Thymus (tissue), 11 donors: ENCODE measurements at regions not wholly inside any gene's neighbourhood (a gene's known extent, or its start where the extent isn't known, plus 50 kb on each side); places are given as distances from the start of the nearest gene placed in this dataset.

Experiments
- DNase-seq, 9 donors: peaks; one replicate each; pipeline ENCODE4 v3.0.0-alpha.2; 2013; ENCODE audit warnings: low spot score in 9 of 9, low read depth in 6 of 9, missing footprints in 1 of 9
- H3K27ac ChIP-seq, 2 donors: one replicate each; pipeline ENCODE4 v1.5.1; 2013; ENCODE audit warnings: control low read depth in 1 of 2, low read depth in 1 of 2, low read length in 1 of 2, mild to moderate bottlenecking in 1 of 2, moderate library complexity in 1 of 2
- H3K27me3 ChIP-seq, 2 donors: one replicate each; pipeline ENCODE4 v1.5.1; 2013; ENCODE audit warnings: low read length in 1 of 2; ENCODE audit not compliant: control insufficient read depth in 2 of 2, insufficient read depth in 1 of 2
- H3K36me3 ChIP-seq, 2 donors: one replicate each; pipeline ENCODE4 v1.5.1; 2013; ENCODE audit warnings: low read length in 1 of 2, mild to moderate bottlenecking in 1 of 2, moderate library complexity in 1 of 2; ENCODE audit not compliant: control insufficient read depth in 2 of 2, insufficient read depth in 2 of 2
- H3K4me1 ChIP-seq, 2 donors: one replicate each; pipeline ENCODE4 v1.5.1; 2013; ENCODE audit warnings: low read length in 2 of 2; ENCODE audit not compliant: control insufficient read depth in 2 of 2, insufficient read depth in 2 of 2
- H3K4me3 ChIP-seq, 2 donors: one replicate each; pipeline ENCODE4 v1.5.1; 2013; ENCODE audit warnings: low read length in 2 of 2, control low read depth in 1 of 2, mild to moderate bottlenecking in 1 of 2
- H3K9me3 ChIP-seq, 2 donors: one replicate each; pipeline ENCODE4 v1.5.1; 2013; ENCODE audit warnings: low read length in 1 of 2, mild to moderate bottlenecking in 1 of 2; ENCODE audit not compliant: control insufficient read depth in 2 of 2, insufficient read depth in 1 of 2
- WGBS: extraction: QIAGEN DNeasy Blood & Tissue Kit; methylation state at CpG from one replicate; pipeline ENCODE4 v1.1.7; 2013; 5-methylcytosine and 5-hydroxymethylcytosine counted together
- donor health status: healthy.

DNA sequence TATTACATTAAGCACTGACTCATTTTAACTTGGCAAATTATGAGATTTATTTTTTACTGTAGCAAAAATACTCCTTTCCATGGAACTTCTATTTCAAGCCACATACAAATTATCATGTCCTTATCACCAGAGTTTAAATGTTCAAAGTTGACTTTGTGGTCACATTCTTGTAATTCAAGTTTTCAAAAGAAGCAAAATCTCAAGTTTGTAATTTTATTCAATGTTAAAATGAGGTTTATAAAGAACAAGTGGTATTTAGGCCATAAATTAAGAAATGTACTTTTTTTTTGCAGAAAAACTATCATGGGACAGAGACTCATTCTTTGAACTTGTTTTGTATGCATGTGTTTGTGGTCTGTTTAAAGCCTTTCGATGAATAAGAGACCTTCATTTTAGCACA is 811.5 kb downstream of the TENT5A start:
- H3K4me1 ChIP-seq, result no peaks in the 10 kb centered on the region
- no peak overlapping the region for H3K27ac ChIP-seq
- WGBS, result 93% methylated on average over 1 of the region's 1 CpG
- peaks cover 0 to 8% of the 10 kb centered on the region in 2 donors for H3K9me3 ChIP-seq
- H3K4me3 ChIP-seq, result no peak overlapping the region
- no peak for DNase-seq
- no peaks in the 10 kb centered on the region for H3K36me3 ChIP-seq
- H3K27me3 ChIP-seq, result no peaks in the 10 kb centered on the region

DNA sequence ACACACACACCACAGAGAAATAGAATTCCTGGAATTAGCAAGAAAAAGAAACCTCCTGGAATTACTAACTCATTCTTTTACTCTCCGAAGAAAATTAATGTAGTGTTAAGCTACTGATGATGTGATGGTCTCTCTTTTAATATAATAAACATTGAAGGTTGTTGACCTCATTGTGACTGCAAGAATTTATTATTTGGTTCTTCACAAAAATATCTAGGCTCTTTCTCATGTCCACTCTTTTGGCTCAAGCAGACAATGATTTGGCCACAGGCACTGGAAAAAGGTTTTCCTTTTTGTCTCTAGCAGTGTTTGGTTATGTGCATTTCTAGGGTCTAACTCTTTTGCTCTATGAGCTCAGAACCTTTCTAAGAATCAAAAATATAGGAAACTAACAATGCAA is 811.9 kb downstream of the TENT5A start:
- 95% methylated on average over 1 of the region's 1 CpG for WGBS
- Histone ChIP-seq H3K27ac (no peak overlapping the region), H3K4me3 (no peak overlapping the region), H3K9me3 (peaks cover 0 to 8% of the 10 kb centered on the region in 2 donors), H3K27me3 (no peaks in the 10 kb centered on the region), H3K4me1 (no peaks in the 10 kb centered on the region), H3K36me3 (no peaks in the 10 kb centered on the region)
- no peak for DNase-seq

DNA sequence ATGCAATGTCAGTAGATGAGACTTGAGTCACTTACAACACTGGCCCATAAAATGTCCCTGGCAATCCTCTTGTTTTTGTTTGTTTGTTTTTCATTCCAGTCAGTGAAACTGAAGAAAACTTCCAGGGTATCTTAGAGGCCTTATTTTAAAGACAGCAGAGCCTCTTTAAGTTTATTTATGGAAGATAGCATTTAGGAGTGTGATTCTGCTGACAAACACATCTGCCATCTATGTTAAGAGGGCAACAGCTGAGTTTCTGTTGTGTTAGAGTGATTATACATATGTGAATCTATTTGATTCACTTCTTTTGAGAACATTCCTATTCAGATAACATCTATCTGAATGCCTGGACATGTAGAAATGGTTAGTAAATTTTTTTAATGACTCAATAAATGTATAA is 812.6 kb downstream of the TENT5A start:
- Histone ChIP-seq H3K4me3 (no peak overlapping the region), H3K27me3 (no peaks in the 10 kb centered on the region), H3K9me3 (peaks cover 0 to 8% of the 10 kb centered on the region in 2 donors), H3K27ac (no peak overlapping the region), H3K4me1 (no peaks in the 10 kb centered on the region), H3K36me3 (no peaks in the 10 kb centered on the region)
- DNase-seq, result no peak

DNA sequence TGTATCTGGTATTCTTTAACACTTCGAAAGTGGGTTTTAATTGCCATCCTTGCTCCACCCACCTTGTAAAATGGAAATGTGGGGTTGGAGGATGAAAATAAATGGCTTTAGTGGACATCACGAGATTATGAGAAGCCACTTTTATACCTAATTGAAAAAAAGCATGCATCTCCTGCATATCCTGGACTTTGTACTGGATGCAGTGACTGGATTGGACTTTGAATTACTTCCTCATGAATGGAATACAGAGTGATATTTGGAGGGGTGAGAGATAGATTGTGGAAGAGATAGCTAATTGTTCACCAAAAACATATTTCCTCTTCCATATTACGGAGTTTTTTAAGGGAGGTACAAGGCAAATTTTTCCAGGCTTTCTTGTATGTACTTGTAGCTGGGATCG is 813.0 kb downstream of the TENT5A start:
- no peak overlapping the region for H3K4me3 ChIP-seq
- no peak overlapping the region for H3K27ac ChIP-seq
- H3K36me3 ChIP-seq, result no peaks in the 10 kb centered on the region
- WGBS, result 71% methylated on average over 4 of the region's 4 CpGs
- no peaks in the 10 kb centered on the region for H3K4me1 ChIP-seq
- H3K27me3 ChIP-seq, result no peaks in the 10 kb centered on the region
- DNase-seq, result no peak
- peaks cover 0 to 8% of the 10 kb centered on the region in 2 donors for H3K9me3 ChIP-seq

- Histone ChIP-seq H3K27me3 (no peaks in the 10 kb centered on the region), H3K27ac (no peak overlapping the region), H3K9me3 (peaks cover 0 to 8% of the 10 kb centered on the region in 2 donors), H3K4me3 (no peak overlapping the region), H3K4me1 (no peaks in the 10 kb centered on the region), H3K36me3 (no peaks in the 10 kb centered on the region)
- no peak for DNase-seq
- 70% methylated on average over 1 of the region's 1 CpG for WGBS
Observed at GRCh38 chr6:80938131-80938530, 814.4 kb downstream of the TENT5A start.

DNA sequence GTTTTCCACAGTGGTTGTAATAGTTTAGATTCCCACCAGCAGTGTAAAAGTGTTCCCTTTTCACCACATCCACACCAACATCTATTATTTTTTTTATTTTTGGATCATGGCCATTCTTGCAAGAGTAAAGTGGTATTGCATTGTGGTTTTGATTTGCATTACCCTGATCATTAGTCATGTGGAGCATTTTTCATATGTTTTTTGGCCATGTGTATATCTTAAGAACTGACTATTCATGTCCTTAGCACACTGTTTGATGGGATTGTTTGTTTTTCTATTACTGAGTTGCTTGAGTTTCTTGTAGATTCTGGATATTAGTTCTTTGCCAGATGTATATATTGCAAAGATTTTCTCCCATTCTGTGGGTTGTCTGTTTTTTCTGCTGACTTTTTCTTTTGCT is 820.1 kb downstream of the TENT5A start:
- Histone ChIP-seq H3K9me3 (peaks cover 0 to 6% of the 10 kb centered on the region in 2 donors), H3K27ac (no peak overlapping the region), H3K36me3 (no peaks in the 10 kb centered on the region), H3K27me3 (no peaks in the 10 kb centered on the region), H3K4me1 (no peaks in the 10 kb centered on the region), H3K4me3 (no peak overlapping the region)
- no peak for DNase-seq

- Histone ChIP-seq H3K4me1 (no peaks in the 10 kb centered on the region), H3K27me3 (no peaks in the 10 kb centered on the region), H3K27ac (no peak overlapping the region), H3K4me3 (no peak overlapping the region), H3K9me3 (no peaks in the 10 kb centered on the region), H3K36me3 (no peaks in the 10 kb centered on the region)
- no peak for DNase-seq
Observed at GRCh38 chr6:80930376-80930775, 822.1 kb downstream of the TENT5A start.

- WGBS, result 88% methylated on average over 2 of the region's 2 CpGs
- no peak overlapping the region for H3K4me3 ChIP-seq
Observed at GRCh38 chr6:80923816-80924215, 817.3 kb downstream of the BCKDHB start.

GRCh38 chr6:80922916-80923455 is 816.5 kb downstream of the BCKDHB start:
- no peak for DNase-seq
- Histone ChIP-seq H3K4me1 (no peaks in the 10 kb centered on the region), H3K4me3 (no peak overlapping the region), H3K27me3 (no peaks in the 10 kb centered on the region), H3K36me3 (no peaks in the 10 kb centered on the region), H3K27ac (no peak overlapping the region), H3K9me3 (no peaks in the 10 kb centered on the region)
- 97% methylated on average over 1 of the region's 1 CpG for WGBS

More at GRCh38 chr6:80923816-80924215, 817.3 kb downstream of the BCKDHB start:
- H3K27ac ChIP-seq, result no peak overlapping the region
- no peaks in the 10 kb centered on the region for H3K27me3 ChIP-seq
- H3K36me3 ChIP-seq, result no peaks in the 10 kb centered on the region
- no peaks in the 10 kb centered on the region for H3K4me1 ChIP-seq
- no peaks in the 10 kb centered on the region for H3K9me3 ChIP-seq
- DNase-seq, result no peak
